AG08395 (cell line): ENCODE measurements at regions not wholly inside any gene's neighbourhood (a gene's known extent, or its start where the extent isn't known, plus 50 kb on each side); places are given as distances from the start of the nearest gene placed in this dataset.

Experiments used
- DNase-seq: peaks from one replicate; pipeline ENCODE4 v3.0.0; 2012; ENCODE audit warnings: mixed read lengths, low spot score

- no peak for DNase-seq
Measured at GRCh38 chr6:98137391-98137790, 697.0 kb upstream of the POU3F2 start.

- DNase-seq: no peak
Measured at GRCh38 chr6:98142839-98143238, 691.5 kb upstream of the POU3F2 start.

- DNase-seq: no peak
Measured at GRCh38 chr6:98146656-98147055, 687.7 kb upstream of the POU3F2 start.

DNA sequence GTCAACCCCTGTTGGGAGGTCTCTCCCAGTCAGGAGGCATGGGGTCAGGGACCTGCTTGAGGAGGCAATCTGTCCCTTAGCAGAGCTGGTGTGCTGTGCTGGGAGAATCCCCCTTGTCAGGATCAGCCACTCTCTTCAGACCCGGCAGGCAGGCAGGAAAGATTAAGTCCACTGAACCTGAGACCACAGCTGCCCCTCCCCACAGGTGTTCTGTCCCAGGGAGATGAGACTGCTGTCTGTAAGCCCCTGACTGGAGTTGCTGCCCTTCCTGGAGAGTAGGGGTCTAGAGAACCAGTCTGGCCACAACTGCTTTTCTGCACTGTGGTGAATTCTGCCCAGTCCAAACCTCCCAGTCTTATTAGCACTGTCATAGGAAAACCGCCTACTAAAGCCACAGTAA, 677.8 kb upstream of the POU3F2 start:
- DNase-seq: no peak

- no peak for DNase-seq
Measured at GRCh38 chr6:98179606-98180005, 654.8 kb upstream of the POU3F2 start.

GRCh38 chr6:98200084-98200483, 634.3 kb upstream of the POU3F2 start:
- DNase-seq: no peak

- DNase-seq: no peak
Measured at GRCh38 chr6:98203170-98203806, 631.1 kb upstream of the POU3F2 start.

- no peak for DNase-seq
Measured at GRCh38 chr6:98212468-98212867, 621.9 kb upstream of the POU3F2 start.

- DNase-seq: no peak
Measured at GRCh38 chr6:98215531-98215930, 618.8 kb upstream of the POU3F2 start.

DNA sequence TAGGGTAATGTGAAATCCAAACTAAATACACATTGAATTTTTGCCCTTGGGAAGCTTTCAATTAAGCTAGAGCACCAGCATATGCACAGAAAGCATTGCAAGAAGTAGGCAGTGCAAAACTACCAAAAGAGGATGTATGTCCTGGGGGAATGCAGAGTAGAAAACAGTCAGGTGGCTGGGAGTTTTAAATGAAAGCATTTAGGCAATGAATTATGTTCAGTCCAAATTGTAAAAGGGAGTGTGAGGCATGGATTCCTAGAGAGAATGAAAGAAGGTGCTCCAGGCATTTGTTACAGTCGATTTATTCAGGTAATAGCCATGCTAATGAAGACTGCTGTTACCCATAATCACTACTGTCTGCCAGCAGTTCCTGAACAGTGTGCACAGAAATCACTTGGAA, 604.1 kb upstream of the POU3F2 start:
- DNase-seq: no peak

DNA sequence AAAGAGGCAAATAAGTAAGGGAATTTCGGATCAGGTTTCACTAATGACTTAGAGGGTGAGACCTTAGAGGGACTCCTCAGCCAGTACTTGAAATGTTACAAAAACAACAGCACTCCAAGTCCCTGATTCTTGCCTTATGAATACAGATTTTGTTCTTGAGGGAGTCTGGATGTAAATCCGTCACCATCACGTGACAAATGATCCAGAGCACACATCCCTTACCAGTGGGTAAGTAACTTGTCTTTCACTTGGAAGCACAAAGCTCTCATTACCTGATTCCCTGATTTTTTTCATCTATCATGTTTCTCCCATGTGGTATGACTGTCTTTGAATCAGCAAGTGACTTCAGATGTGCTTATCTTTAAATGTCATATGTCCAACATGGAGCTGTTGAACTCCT, 595.3 kb upstream of the POU3F2 start:
- DNase-seq: no peak

- DNase-seq: no peak
Measured at GRCh38 chr6:98241630-98242029, 592.7 kb upstream of the POU3F2 start.

- no peak for DNase-seq
Measured at GRCh38 chr6:98254624-98255023, 579.8 kb upstream of the POU3F2 start.

DNA sequence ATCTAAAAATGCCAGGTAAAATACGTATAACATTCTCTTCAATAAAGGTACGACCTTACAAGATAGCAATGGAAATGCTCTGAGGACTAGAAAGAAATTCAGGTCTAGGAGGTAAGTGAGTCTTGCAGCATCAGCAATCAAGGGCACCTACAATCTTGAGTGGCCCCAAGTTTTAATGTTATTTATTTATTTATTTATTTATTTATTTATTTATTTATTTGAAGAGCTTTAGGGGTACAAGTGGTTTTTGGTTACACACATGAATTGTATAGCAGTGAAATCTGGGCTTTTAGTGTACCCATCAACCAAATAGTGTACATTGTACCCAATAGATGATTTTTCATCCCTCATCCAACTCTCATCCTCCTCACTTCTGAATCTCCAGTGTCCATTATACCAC, 574.0 kb upstream of the POU3F2 start:
- no peak for DNase-seq

GRCh38 chr6:98272060-98272459, 562.3 kb upstream of the POU3F2 start:
- DNase-seq: no peak

DNA sequence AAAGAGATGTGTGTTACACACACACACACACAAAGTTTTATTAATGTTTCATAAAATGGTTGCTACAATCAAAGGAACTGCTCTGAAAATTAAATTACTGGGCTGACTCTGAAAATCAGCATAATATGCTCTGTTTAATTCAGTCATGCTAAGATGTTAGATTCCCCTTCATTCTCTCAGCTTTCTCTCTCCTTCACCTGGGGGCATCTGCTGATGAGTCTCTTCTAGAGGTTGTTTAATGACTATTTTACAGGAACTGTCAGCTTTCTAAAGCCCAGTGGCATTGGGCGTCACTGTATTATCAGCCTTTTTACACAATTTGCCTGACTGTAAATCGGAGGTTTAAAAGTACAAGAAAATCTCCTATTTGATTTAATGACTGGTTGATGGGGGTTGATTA, 559.7 kb upstream of the POU3F2 start:
- DNase-seq: no peak

DNA sequence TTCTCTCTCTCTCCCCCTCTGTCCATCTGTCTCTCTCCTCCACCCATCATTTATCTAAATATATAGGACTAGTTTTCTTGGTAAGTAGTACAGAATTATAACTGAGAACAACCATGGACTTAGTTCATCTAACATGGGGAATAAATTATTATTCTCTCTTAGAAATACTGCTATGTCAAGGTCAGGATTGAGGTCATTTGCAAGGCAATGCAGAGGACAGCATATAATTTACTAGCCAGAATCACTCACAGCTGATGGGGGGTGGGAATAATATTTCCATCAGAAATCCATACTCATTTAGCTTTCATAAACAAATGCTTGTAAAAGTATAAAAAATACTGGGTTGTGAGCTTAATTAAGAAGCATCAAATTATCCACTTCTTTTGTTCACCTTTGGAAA, 553.9 kb upstream of the POU3F2 start:
- no peak for DNase-seq

GRCh38 chr6:98286620-98287019, 547.8 kb upstream of the POU3F2 start:
- no peak for DNase-seq

DNA sequence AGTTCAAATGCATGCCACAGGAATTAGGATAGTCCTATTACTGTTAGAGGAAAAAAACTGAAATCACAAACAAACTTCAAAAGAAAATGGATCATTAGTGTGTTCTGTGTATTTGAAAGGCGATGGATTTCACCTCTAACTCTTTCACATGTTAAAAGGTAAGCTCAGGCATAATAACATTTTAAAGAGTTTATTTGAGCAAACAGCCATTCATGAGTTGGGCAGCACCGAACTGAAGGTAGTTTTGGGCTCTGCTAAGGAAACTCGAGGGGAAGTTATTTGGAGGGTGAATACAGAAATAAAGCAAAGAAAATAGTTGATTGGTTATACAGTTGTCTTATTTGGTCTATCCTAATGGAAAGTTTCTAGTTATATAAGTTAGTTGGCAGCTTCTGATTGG, 546.5 kb upstream of the POU3F2 start:
- no peak for DNase-seq

- DNase-seq: no peak
Measured at GRCh38 chr6:98292810-98293209, 541.6 kb upstream of the POU3F2 start.

DNA sequence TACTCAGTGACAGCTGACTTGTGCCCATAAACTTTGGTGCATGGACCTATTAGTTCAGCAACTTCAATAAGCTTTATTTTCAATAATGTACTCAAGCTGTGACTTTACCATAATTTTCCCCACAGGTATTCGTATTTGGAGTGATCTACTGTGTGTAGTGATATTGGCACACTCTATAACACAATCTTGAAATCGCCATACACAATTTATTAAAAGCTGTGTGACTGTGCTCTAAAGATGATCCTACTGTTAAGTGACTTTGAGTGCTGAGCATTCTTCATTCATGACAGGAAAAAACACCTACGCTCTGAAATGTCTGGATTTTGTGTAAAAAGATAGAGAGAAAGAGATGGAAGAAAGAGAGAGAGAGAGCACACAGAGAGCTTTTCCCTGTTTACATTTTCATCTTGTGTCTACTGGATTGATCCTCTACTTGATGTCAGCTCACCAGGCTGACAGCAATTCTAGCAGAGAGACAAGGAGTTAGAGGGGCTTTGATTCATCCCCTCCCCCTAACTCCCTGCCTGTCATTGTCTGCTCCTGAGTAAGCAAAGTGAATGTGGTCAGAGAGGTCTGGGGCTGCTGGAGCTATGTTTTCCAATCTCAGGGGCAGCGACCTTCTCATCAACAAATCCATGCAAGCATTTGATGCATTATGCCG, 538.7 kb upstream of the POU3F2 start:
- no peak for DNase-seq

GRCh38 chr6:98308564-98308963, 525.8 kb upstream of the POU3F2 start:
- no peak for DNase-seq

DNA sequence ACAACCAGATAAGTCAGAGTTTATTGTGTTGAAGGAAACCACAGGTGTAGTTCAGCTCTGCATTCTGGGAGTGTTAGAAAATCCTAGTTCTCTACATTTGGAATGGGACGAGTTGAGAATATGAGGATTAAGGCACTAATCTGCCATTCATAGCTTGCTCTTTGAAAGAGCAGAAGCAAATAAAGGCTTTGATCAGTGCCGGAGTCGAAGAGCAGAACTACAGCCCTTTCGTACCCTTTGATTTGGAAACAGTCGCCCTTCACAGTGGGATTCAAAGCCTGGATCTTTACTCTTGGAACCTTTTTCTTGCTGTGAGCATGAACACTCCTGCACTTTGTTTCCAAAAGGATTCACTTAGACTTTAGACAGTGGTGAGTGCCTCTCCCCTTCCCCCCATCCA, 523.9 kb upstream of the POU3F2 start:
- no peak for DNase-seq

DNA sequence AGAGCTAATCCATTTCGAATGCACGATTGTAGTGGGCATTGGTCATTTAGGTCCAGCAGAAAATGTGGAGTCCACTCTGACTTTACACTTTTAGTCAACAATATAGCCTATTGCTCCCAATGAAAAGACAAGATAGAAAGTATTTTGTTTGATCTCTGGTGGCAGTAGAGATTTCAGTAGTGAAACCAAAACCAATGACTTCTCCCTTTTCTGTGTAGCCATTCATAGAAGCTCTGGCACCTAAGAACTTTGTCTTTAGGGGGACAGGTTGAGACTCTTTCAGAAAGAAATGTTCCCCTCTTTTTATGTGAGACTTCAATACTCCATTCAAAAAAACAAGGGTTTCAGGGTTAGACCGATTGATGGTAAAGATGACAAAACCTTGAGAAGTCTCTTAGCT, 510.8 kb upstream of the POU3F2 start:
- no peak for DNase-seq
